ENCODE measurements at regions not wholly inside any gene's neighbourhood (a gene's known extent, or its start where the extent isn't known, plus 50 kb on each side); places are given as distances from the start of the nearest gene placed in this dataset.

- TF ChIP-seq CTCF (IDR thresholded peaks at IDR 0.05; ENCODE audit: control extremely low read depth in 1 of 3, insufficient read depth in 1 of 3, low read depth in 1 of 3, low read length in 3 of 3) (no peak), FOSL1 (IDR thresholded peaks at IDR 0.05; ENCODE audit: insufficient read depth, low read depth, low read length) (no peak), MAFK (IDR thresholded peaks at IDR 0.05; ENCODE audit: low read depth, low read length) (no peak), GABPA (IDR thresholded peaks at IDR 0.05; ENCODE audit: borderline replicate concordance, insufficient read depth, low read length) (no peak), SP2 (IDR thresholded peaks at IDR 0.05; ENCODE audit: low read length) (no peak), YY1 (IDR thresholded peaks at IDR 0.05; ENCODE audit: low read depth, low read length) (no peak), TAF1 (IDR thresholded peaks at IDR 0.05; ENCODE audit: low read depth, low read length) (no peak), SUZ12 (IDR thresholded peaks at IDR 0.05; ENCODE audit: low read length) (no peak), CBX5 (IDR thresholded peaks at IDR 0.05; ENCODE audit: low read depth, low read length) (no peak), POLR2AphosphoS5 (IDR thresholded peaks at IDR 0.05; ENCODE audit: low read depth, low read length) (no peak), ZNF274 (IDR thresholded peaks at IDR 0.05; ENCODE audit: borderline replicate concordance, extremely low read depth, low read length) (no peak), RXRA (IDR thresholded peaks at IDR 0.05; ENCODE audit: insufficient read depth, low read depth, low read length) (no peak), PHF8 (conservative IDR thresholded peaks at IDR 0.05; ENCODE audit: low read depth, low read length) (no peak), POLR2A (IDR thresholded peaks at IDR 0.05; ENCODE audit: control extremely low read depth in 1 of 2, low read depth in 2 of 2, low read length in 2 of 2) (no peak)
These were observed 352.6 kb downstream of the DDX10 start for GRCh38 chr11:109017489-109017888.
